CD4-positive, alpha-beta T cell treated with Interferon gamma for 1 hour (primary cell): ENCODE measurements at regions not wholly inside any gene's neighbourhood (a gene's known extent, or its start where the extent isn't known, plus 50 kb on each side); places are given as distances from the start of the nearest gene placed in this dataset.

Experiments used
- DNase-seq: peaks from one replicate; pipeline ENCODE4 v3.0.0-alpha.2; 2020

GRCh38 chr11:15586741-15587473 lies 472.2 kb downstream of the INSC start:
- no peak for DNase-seq

- no peak for DNase-seq
Observed at GRCh38 chr11:15589070-15589626, 474.4 kb downstream of the INSC start.

DNA sequence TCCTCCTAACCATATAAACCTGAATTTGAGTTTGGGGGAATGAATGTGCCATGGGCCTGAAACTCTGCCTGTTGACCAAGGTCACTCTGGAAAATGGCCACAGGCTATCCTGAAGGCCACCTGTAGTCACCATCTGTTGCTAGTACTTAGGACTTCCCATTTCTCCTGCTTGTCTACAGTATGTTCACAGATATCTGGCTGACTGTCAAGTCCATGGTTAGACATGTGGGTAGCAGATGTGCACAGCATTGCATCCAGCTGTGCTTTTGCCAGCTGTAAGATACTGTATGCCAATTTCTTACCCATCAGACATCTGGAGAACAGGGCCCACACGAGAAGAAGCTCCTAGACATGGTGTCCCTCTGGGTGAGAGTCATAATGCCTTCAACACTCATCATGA lies 475.4 kb downstream of the INSC start:
- no peak for DNase-seq

GRCh38 chr11:15591112-15591537 lies 476.4 kb downstream of the INSC start:
- no peak for DNase-seq

GRCh38 chr11:15594607-15595006 lies 479.9 kb downstream of the INSC start:
- DNase-seq = no peak

DNA sequence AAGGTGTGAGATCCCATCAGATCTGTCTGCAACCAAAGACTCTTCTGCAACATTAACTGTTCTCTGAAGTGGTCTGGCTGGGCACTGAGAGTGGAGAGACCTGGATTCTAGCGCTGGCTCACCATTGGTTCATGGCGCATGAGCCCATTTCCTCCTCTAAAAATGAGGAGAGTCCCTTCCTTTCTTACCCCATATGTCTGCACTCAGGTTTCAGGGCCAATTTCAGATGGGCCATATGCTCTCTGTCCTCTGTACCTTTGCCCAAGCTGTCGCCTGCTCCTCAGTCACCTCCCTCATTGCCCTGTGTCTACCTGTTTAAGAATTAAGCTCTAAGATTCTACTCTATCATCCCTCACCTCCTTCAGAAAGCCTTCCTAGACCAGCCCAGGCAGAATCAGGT lies 484.7 kb downstream of the INSC start:
- DNase-seq = no peak

DNA sequence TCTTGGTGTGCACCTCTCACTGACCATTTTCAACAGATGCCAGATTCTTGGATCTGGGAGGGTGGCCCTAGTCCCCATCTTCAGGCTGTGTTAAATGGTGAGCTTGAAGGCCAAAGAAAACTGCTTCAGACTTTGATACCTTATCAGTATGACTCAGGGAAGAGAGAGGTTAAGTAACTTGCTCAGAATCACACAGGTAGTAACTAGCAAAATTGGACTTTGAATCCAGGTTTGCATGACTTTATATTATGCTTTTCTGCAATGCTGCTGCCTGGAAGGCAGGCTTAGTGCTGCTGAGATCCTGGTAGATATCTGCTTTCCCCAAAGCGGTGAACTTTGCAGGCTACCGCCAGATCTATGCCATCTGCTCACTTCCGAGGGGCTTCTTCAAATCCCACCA lies 487.3 kb downstream of the INSC start:
- no peak for DNase-seq

DNA sequence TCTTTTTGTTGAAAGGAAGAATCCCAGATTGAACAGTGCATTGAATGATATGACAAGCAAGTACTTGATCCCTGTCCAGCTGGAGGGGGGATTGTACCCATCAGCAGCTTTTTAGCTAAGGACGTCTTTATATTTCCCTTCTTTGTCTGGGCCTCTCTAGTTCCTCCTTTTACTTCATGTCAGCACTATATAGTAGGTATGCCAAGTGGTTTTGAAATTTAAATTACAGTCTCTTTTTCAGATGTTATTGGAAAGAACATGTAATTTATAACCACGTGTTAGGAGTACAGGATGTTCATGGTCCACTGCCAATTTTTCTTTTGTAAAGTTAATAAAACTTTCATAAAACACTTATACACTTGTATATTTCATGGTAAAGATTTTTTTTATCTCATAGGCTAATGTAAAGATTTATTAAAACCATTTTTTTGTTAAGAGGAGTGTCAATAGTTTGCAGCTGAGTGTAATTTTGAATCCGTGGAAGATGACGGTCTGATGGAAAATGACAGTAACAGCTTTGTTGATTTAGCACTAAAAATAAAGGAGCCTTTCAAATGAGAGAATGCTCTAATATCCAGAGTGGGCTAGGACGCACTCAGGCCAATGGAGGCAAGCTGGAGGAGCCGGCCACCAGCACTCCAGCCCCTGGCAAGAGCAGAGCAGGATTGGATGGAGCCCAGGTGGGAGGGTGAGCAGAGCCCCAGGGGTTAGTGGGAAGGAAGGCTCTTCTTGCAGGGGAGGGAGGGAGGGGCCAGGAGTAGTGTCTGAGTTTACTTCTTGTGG lies 488.3 kb downstream of the INSC start:
- no peak for DNase-seq

DNA sequence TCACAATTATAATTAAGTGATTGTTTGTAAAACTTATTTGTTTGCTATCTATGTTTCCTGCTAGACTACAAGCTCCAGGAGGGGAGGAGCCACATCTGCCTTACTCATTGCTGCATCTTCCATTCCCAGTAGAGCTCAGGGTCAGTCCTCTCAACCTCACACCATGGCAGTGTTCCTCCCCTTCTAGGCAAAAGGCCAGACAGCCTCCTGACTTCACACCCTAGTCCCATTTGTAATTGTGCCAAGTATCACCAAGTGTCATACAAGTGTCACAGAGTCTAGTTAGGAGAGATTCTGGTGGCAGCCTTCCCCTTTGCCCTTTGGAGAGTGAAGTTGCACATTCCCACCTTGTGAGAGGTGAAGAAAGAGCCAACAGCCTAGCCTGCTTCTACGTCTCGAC lies 490.4 kb downstream of the INSC start:
- DNase-seq = no peak

GRCh38 chr11:15607361-15608036 lies 492.8 kb downstream of the INSC start:
- no peak for DNase-seq

- DNase-seq = no peak
Observed at GRCh38 chr11:15609445-15609844, 494.7 kb downstream of the INSC start.

DNA sequence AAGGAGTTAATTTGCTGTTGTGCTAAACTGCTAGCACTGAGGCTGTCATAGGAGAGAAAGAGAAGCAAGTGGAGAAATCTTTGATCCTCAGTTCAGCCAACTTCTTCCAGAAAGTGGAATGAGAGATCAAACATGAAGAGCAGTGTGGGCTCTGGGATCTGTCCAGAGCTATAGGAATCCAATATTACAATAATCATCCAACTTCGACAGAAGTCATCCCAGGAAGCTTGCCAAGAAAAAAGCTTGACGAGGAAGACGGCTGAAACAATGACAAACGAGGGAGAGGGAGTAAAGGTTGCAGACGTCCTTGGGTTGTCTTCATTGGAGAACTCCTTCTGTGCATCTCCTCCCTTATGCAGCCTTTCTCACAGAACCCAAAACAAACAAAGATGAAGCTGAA lies 496.2 kb downstream of the INSC start:
- no peak for DNase-seq

- no peak for DNase-seq
Observed at GRCh38 chr11:15613251-15613650, 498.5 kb downstream of the INSC start.

DNA sequence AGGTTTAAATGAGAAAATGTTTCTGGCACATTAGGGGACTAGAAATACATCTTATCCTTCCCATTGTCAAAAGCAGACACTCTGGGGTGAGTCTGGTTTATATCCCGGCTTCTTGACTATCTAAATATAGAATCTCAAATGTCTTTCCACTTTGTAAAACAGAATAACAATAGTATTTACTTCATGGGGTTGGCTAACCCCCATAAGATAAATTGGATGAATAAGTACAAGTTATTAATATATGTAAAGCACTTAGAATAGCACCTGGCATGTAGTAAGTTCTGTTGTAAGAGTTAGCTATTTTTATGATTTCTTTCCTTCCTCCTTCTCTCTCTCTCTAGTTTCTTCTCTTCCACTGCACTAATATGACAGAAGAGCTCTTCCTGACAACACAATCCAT lies 499.1 kb downstream of the INSC start:
- DNase-seq = no peak

GRCh38 chr11:15615398-15616096 lies 500.8 kb downstream of the INSC start:
- no peak for DNase-seq

- DNase-seq = no peak
Observed at GRCh38 chr11:15616130-15617105, 501.7 kb downstream of the INSC start.

DNA sequence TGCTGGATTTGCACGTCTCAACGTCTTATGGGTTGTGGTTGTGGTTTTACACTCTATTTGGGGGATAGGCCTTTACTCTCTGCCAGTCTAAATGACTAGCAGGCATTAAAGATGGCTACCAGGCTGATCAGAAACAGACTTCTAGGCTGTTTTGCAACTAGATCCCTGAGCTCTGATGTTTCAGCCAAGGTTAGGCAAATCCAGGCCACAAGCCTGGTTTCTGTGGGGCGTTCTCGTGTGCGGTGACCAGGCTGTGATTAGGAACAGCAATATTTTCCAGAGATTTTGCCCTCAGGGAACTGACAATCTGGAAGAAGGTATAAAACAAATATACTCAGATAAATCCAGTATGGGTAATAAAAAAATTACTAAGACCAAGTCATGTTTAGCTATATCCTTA lies 502.4 kb downstream of the INSC start:
- DNase-seq = no peak

DNA sequence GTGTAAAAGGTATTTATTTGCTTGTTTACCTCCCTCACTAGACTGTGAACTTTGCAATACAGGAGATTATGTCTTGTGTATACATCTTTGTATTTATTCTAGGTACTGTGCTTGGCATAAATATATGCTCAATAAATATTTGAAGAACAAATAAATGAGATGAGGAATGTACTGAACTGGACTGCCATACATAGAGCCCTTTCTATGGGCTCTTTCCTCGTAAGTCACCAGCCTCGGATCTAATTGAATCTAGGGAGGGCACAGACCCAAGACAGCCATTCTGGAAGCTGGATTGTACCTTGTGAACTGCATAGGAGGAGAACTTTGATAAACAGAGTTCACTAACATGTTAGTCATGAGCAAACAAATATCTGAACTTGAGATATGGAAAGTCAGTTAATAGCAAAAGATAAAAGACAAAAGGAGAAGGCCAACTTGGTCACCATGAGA lies 503.9 kb downstream of the INSC start:
- DNase-seq = no peak

DNA sequence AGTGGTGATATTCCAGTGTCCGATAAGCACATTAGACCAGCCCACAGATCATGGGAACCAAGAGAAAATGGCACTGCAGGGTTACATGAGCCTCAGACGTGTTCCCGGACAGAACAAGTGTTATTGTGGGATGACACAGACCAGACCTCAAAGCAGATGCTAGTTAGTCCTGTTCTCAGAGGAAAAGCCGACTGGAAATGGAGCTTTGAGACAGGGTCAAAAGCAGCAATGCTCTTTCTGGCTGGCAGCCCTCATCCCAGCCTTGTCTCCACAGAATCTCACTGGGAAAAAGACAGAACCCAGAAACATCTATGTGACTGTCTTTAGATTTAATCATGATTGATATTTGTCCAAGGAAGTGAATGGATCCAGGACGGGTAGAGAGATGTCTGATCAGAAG lies 506.8 kb downstream of the INSC start:
- DNase-seq = no peak

DNA sequence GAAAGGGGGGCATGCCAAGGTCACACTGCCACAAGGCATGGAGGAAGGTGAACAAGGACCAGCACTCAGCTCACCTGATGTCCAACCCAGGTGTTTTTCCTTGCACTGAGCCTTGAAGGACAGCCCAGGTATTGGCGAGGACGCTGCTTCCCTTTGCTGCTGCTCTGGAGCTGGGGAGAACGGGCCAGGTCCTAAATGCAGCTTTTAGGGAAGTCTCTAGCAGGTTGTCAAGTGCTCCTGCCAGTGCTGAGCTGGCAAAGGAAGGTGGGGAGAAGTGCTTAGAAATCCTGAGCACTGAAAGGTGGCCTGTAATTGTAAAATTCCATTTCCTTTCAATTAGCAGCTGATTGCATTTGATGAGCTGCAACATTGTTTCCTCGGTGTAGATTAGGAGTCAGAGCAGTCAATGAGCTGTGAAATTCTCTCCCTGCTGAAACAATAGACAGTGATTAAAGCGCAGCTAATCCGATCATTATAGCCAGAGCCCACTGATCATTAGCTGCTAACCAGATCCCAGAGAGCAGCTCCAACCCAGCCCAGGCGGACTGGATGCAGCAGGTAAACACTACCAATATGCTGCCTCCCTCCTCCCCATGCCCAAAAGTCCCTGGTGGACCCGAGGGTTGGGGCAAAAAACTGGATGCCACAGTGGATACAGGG lies 507.6 kb downstream of the INSC start:
- DNase-seq = no peak

- DNase-seq = no peak
Observed at GRCh38 chr11:15624701-15625100, 510.0 kb downstream of the INSC start.
